Fibroblast of lung (primary cell): ENCODE measurements at regions not wholly inside any gene's neighbourhood (a gene's known extent, or its start where the extent isn't known, plus 50 kb on each side); places are given as distances from the start of the nearest gene placed in this dataset.

ENCODE experiments used
- EZH2 ChIP-seq: IDR thresholded peaks from 2 replicates; pipeline ENCODE4 v1.5.1; 2012; ENCODE audit warnings: low read length, control low read depth, mild to moderate bottlenecking; ENCODE audit errors: missing control alignments
- TF ChIP-seq, protein P1 (sequence below), 2 donors: IDR thresholded peaks in 1 of 2; conservative IDR thresholded peaks in 1 of 2; 1 replicate in 1 of 2; 2 replicates in 1 of 2; pipeline ENCODE4 v1.5.1; 2011 to 2012; ENCODE audit warnings: low read length in 2 of 2, control low read depth in 1 of 2, inconsistent platforms in 1 of 2, low read depth in 1 of 2, mild to moderate bottlenecking in 1 of 2

GRCh38 chr2:139177041-139177440 is 396.9 kb upstream of the NXPH2 start:
- TF ChIP-seq, protein P1, sequence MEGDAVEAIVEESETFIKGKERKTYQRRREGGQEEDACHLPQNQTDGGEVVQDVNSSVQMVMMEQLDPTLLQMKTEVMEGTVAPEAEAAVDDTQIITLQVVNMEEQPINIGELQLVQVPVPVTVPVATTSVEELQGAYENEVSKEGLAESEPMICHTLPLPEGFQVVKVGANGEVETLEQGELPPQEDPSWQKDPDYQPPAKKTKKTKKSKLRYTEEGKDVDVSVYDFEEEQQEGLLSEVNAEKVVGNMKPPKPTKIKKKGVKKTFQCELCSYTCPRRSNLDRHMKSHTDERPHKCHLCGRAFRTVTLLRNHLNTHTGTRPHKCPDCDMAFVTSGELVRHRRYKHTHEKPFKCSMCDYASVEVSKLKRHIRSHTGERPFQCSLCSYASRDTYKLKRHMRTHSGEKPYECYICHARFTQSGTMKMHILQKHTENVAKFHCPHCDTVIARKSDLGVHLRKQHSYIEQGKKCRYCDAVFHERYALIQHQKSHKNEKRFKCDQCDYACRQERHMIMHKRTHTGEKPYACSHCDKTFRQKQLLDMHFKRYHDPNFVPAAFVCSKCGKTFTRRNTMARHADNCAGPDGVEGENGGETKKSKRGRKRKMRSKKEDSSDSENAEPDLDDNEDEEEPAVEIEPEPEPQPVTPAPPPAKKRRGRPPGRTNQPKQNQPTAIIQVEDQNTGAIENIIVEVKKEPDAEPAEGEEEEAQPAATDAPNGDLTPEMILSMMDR (conservative IDR thresholded peaks at IDR 0.05 in 1 of 2, IDR thresholded peaks at IDR 0.05 in 1 of 2; ENCODE audit: low read depth in 1 of 2, low read length in 2 of 2): no peak
- no peak for TF ChIP-seq EZH2
